A673 (cell line): ENCODE measurements at regions not wholly inside any gene's neighbourhood (a gene's known extent, or its start where the extent isn't known, plus 50 kb on each side); places are given as distances from the start of the nearest gene placed in this dataset.

Experiments
- BruUV-seq: library from RNA; stranded (reverse); fragments of 400-500 nt; replicated peaks from 2 replicates; lab custom pipeline; 2021; lab: Mats Ljungman, UMichigan
- CTCF ChIA-PET: fragments of 300-600 bp; sonication (Branson Sonifier 250); formaldehyde crosslinking; loops from one replicate; lab custom pipeline; 2022; ENCODE audit warnings: antibody characterized with exemption; lab: Charles Lee
- POLR2A ChIA-PET: fragments of 300-600 bp; sonication (Branson Sonifier 250); formaldehyde crosslinking; loops from one replicate; lab custom pipeline; 2022; ENCODE audit warnings: antibody characterized with exemption; ENCODE audit not compliant: low non-redundant PET; lab: Charles Lee
- DNase-seq: peaks from one replicate; pipeline ENCODE4 v3.0.0-alpha.2; 2015; ENCODE audit warnings: low spot score
- H3K27ac ChIP-seq: fragments of 200-600 bp; sonication (generic); 2 replicates; pipeline ENCODE4 v1.5.1; 2016; ENCODE audit warnings: mixed run types, low read depth, mild to moderate bottlenecking, mixed read lengths, antibody characterized with exemption, low read length; ENCODE audit not compliant: poor library complexity, severe bottlenecking
- H3K27me3 ChIP-seq: fragments of 200-600 bp; sonication (generic); replicated peaks from 2 replicates; pipeline ENCODE4 v1.6.1; 2017; ENCODE audit warnings: mixed run types, low read depth, mild to moderate bottlenecking, mixed read lengths, antibody characterized with exemption, low read length; ENCODE audit not compliant: insufficient read depth, poor library complexity
- H3K36me3 ChIP-seq: fragments of 200-600 bp; sonication (generic); 2 replicates; pipeline ENCODE4 v1.6.1; 2016; ENCODE audit warnings: mixed run types, mild to moderate bottlenecking, mixed read lengths, antibody characterized with exemption, low read length; ENCODE audit not compliant: insufficient read depth, poor library complexity, severe bottlenecking
- H3K4me1 ChIP-seq: fragments of 200-600 bp; sonication (generic); 2 replicates; pipeline ENCODE4 v1.6.1; 2017; ENCODE audit warnings: mixed run types, mild to moderate bottlenecking, mixed read lengths, antibody characterized with exemption, low read length; ENCODE audit not compliant: insufficient read depth, poor library complexity, severe bottlenecking
- H3K4me3 ChIP-seq: fragments of 200-600 bp; sonication (generic); 2 replicates; pipeline ENCODE4 v1.5.1; 2016; ENCODE audit warnings: low read depth, mixed run types, mild to moderate bottlenecking, mixed read lengths, low read length; ENCODE audit not compliant: poor library complexity, severe bottlenecking
- H3K9me3 ChIP-seq: fragments of 200-600 bp; sonication (generic); 2 replicates; pipeline ENCODE4 v1.6.1; 2016; ENCODE audit warnings: mixed run types, low read depth, mild to moderate bottlenecking, mixed read lengths, antibody characterized with exemption, low read length; ENCODE audit not compliant: poor library complexity, severe bottlenecking
- CTCF ChIP-seq: fragments of 300-800, 200-600 bp; sonication (generic); conservative IDR thresholded peaks from 2 replicates; pipeline ENCODE4 v1.5.1; 2017; ENCODE audit warnings: low read depth, mild to moderate bottlenecking, antibody characterized with exemption, low read length, moderate library complexity, mixed read lengths
- EZH2 ChIP-seq: fragments of 200-600 bp; sonication (generic); IDR thresholded peaks from 2 replicates; pipeline ENCODE4 v1.6.1; 2017; ENCODE audit warnings: borderline replicate concordance, low read depth, mild to moderate bottlenecking, mixed read lengths, antibody characterized with exemption, low read length; ENCODE audit not compliant: poor library complexity, severe bottlenecking
- intact Hi-C: fragments of 100-400 bp; cut with micrococcal nuclease; formaldehyde crosslinking; loops from one replicate; pipeline ENCODE4 v1.10.0; 2022; ENCODE audit not compliant: unreplicated experiment

GRCh38 chr3:35505181-35505580 is 134.1 kb upstream of the ARPP21 start:
- CTCF ChIA-PET = no interaction called here
- POLR2A ChIA-PET = no interaction called here
- intact Hi-C loops = no loop called here
- no peaks in the 10 kb centered on the region for H3K36me3 ChIP-seq
- no peak for TF ChIP-seq CTCF
- TF ChIP-seq EZH2 = no peak
- peak overlapping the region; percentile 12 for H3K27ac ChIP-seq
- peak; percentile 95 for DNase-seq
- H3K4me3 ChIP-seq = no peak overlapping the region
- peaks cover 20% of the 10 kb centered on the region for H3K4me1 ChIP-seq
- H3K9me3 ChIP-seq = no peaks in the 10 kb centered on the region
- BruUV-seq = no TSS peak
- H3K27me3 ChIP-seq = no peaks in the 10 kb centered on the region

- intact Hi-C loops = no loop called here
- Histone ChIP-seq H3K27ac (peak overlapping the region; percentile 12), H3K4me3 (no peak overlapping the region), H3K4me1 (peaks cover 20% of the 10 kb centered on the region), H3K9me3 (no peaks in the 10 kb centered on the region), H3K36me3 (no peaks in the 10 kb centered on the region), H3K27me3 (no peaks in the 10 kb centered on the region)
- no peak for DNase-seq
- BruUV-seq = no TSS peak
- TF ChIP-seq CTCF (no peak), EZH2 (no peak)
- POLR2A ChIA-PET = no interaction called here
- CTCF ChIA-PET = no interaction called here
Measured at GRCh38 chr3:35505772-35506171, 133.6 kb upstream of the ARPP21 start.

- CTCF ChIA-PET = no interaction called here
- no TSS peak for BruUV-seq
- TF ChIP-seq EZH2 = no peak
- no peak for TF ChIP-seq CTCF
- H3K4me1 ChIP-seq = no peaks in the 10 kb centered on the region
- H3K27ac ChIP-seq = no peak overlapping the region
- H3K9me3 ChIP-seq = no peaks in the 10 kb centered on the region
- intact Hi-C loops = no loop called here
- H3K4me3 ChIP-seq = no peak overlapping the region
- H3K36me3 ChIP-seq = no peaks in the 10 kb centered on the region
- POLR2A ChIA-PET = no interaction called here
- no peaks in the 10 kb centered on the region for H3K27me3 ChIP-seq
- no peak for DNase-seq
Measured at GRCh38 chr3:35519936-35520335, 119.4 kb upstream of the ARPP21 start.
